ENCODE measurements at regions not wholly inside any gene's neighbourhood (a gene's known extent, or its start where the extent isn't known, plus 50 kb on each side); places are given as distances from the start of the nearest gene placed in this dataset.

GRCh38 chr10:36147529-36147928 is 505.4 kb upstream of the FZD8 start:
- no peak for TF ChIP-seq POLR2A (IDR thresholded peaks at IDR 0.05; ENCODE audit: low read depth, low read length)
- TF ChIP-seq POLR2AphosphoS5 (IDR thresholded peaks at IDR 0.05; ENCODE audit: low read depth, low read length), result no peak
- no peak for TF ChIP-seq TAF1 (IDR thresholded peaks at IDR 0.05; ENCODE audit: low read depth, low read length)
- no peak for TF ChIP-seq PAX5 (IDR thresholded peaks at IDR 0.05; ENCODE audit: insufficient read depth, low read length, severe bottlenecking)

Measured in GM12891 (cell line).